ENCODE measurements at regions not wholly inside any gene's neighbourhood (a gene's known extent, or its start where the extent isn't known, plus 50 kb on each side); places are given as distances from the start of the nearest gene placed in this dataset.

- no peak for TF ChIP-seq SIN3A (IDR thresholded peaks at IDR 0.05; ENCODE audit: borderline replicate concordance, insufficient read depth, low read length)
- TF ChIP-seq POLR2AphosphoS5 (IDR thresholded peaks at IDR 0.05; ENCODE audit: low read depth, low read length) = no peak
- no peak for TF ChIP-seq FOXP2 (optimal IDR thresholded peaks at IDR 0.05; ENCODE audit: borderline replicate concordance, extremely low read depth, extremely low read length, insufficient read depth)
- TF ChIP-seq TAF1 (IDR thresholded peaks at IDR 0.05; ENCODE audit: borderline replicate concordance, insufficient read depth, low read length) = no peak
- TF ChIP-seq REST (IDR thresholded peaks at IDR 0.05; ENCODE audit: insufficient read depth in 1 of 2, low read depth in 2 of 2, low read length in 2 of 2) = no peak
These were observed 106.0 kb downstream of the CMPK2 start for GRCh38 chr2:6759689-6760088.

- TF ChIP-seq TAF1 (IDR thresholded peaks at IDR 0.05; ENCODE audit: borderline replicate concordance, insufficient read depth, low read length) = no peak
- TF ChIP-seq POLR2AphosphoS5 (IDR thresholded peaks at IDR 0.05; ENCODE audit: low read depth, low read length) = no peak
- no peak for TF ChIP-seq REST (IDR thresholded peaks at IDR 0.05; ENCODE audit: insufficient read depth in 1 of 2, low read depth in 2 of 2, low read length in 2 of 2)
- TF ChIP-seq SIN3A (IDR thresholded peaks at IDR 0.05; ENCODE audit: borderline replicate concordance, insufficient read depth, low read length) = no peak
- TF ChIP-seq FOXP2 (optimal IDR thresholded peaks at IDR 0.05; ENCODE audit: borderline replicate concordance, extremely low read depth, extremely low read length, insufficient read depth) = no peak
These were observed 105.6 kb downstream of the CMPK2 start for GRCh38 chr2:6760132-6760531.

GRCh38 chr2:6764968-6765723 is 100.6 kb downstream of the CMPK2 start:
- TF ChIP-seq REST (IDR thresholded peaks at IDR 0.05; ENCODE audit: insufficient read depth in 1 of 2, low read depth in 2 of 2, low read length in 2 of 2) (no peak), FOXP2 (optimal IDR thresholded peaks at IDR 0.05; ENCODE audit: borderline replicate concordance, extremely low read depth, extremely low read length, insufficient read depth) (no peak), SIN3A (IDR thresholded peaks at IDR 0.05; ENCODE audit: borderline replicate concordance, insufficient read depth, low read length) (no peak), TAF1 (IDR thresholded peaks at IDR 0.05; ENCODE audit: borderline replicate concordance, insufficient read depth, low read length) (no peak)

GRCh38 chr2:6769346-6769745 is 96.4 kb downstream of the CMPK2 start:
- no peak for TF ChIP-seq SIN3A (IDR thresholded peaks at IDR 0.05; ENCODE audit: borderline replicate concordance, insufficient read depth, low read length)
- TF ChIP-seq FOXP2 (optimal IDR thresholded peaks at IDR 0.05; ENCODE audit: borderline replicate concordance, extremely low read depth, extremely low read length, insufficient read depth) = no peak
- TF ChIP-seq TAF1 (IDR thresholded peaks at IDR 0.05; ENCODE audit: borderline replicate concordance, insufficient read depth, low read length) = no peak
- no peak for TF ChIP-seq POLR2AphosphoS5 (IDR thresholded peaks at IDR 0.05; ENCODE audit: low read depth, low read length)
- TF ChIP-seq REST (IDR thresholded peaks at IDR 0.05; ENCODE audit: insufficient read depth in 1 of 2, low read depth in 2 of 2, low read length in 2 of 2) = no peak

Measured in PFSK-1 (cell line).